K562 (cell line): ENCODE measurements at regions not wholly inside any gene's neighbourhood (a gene's known extent, or its start where the extent isn't known, plus 50 kb on each side); places are given as distances from the start of the nearest gene placed in this dataset.

Experiments
- ZSCAN32 ChIP-seq: fragments of 450-650 bp; formaldehyde crosslinking; IDR thresholded peaks from 2 replicates; pipeline ENCODE4 v1.4.0; 2020; ENCODE audit warnings: mild to moderate bottlenecking, moderate library complexity
- TF ChIP-seq, protein P1 (sequence below), 2 experiments: fragments of 450-650 bp in 1 of 2; sonication (generic) in 1 of 2; formaldehyde crosslinking in 1 of 2; IDR thresholded peaks; 2 replicates each; pipeline versions ENCODE4 v1.7.1 to v1.9.0; 2016 to 2022; ENCODE audit warnings: inconsistent platforms in 1 of 2, mild to moderate bottlenecking in 1 of 2, missing genetic modification reagents in 1 of 2
- TF ChIP-seq, protein P2 (sequence below), 2 experiments: fragments of 450-650 bp; IDR thresholded peaks; 2 replicates each; pipeline ENCODE4 v1.6.1; 2018; ENCODE audit warnings: mild to moderate bottlenecking in 2 of 2, low read depth in 1 of 2; ENCODE audit not compliant: partially characterized antibody in 2 of 2

DNA sequence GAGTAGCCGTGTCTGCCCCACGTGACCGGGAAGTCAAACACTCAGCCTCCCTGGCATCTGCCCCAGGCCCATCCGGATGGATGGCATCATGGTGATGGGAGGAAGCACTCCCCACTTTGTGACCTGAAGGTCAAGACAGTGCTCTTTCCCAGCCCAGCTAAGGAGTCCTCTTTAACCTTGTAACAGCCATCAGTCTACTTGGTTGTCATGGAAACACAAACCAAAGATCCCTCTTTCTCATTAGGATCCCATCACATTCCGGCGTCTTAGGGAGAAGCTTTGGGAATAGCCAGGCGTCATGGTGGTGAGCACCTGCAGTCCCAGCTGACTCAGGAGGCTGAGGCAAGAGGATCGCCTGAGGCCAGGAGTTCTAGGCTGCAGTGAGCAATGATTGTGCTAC, 90.9 kb upstream of the FOXC1 start (continued):
- TF ChIP-seq, protein P1, sequence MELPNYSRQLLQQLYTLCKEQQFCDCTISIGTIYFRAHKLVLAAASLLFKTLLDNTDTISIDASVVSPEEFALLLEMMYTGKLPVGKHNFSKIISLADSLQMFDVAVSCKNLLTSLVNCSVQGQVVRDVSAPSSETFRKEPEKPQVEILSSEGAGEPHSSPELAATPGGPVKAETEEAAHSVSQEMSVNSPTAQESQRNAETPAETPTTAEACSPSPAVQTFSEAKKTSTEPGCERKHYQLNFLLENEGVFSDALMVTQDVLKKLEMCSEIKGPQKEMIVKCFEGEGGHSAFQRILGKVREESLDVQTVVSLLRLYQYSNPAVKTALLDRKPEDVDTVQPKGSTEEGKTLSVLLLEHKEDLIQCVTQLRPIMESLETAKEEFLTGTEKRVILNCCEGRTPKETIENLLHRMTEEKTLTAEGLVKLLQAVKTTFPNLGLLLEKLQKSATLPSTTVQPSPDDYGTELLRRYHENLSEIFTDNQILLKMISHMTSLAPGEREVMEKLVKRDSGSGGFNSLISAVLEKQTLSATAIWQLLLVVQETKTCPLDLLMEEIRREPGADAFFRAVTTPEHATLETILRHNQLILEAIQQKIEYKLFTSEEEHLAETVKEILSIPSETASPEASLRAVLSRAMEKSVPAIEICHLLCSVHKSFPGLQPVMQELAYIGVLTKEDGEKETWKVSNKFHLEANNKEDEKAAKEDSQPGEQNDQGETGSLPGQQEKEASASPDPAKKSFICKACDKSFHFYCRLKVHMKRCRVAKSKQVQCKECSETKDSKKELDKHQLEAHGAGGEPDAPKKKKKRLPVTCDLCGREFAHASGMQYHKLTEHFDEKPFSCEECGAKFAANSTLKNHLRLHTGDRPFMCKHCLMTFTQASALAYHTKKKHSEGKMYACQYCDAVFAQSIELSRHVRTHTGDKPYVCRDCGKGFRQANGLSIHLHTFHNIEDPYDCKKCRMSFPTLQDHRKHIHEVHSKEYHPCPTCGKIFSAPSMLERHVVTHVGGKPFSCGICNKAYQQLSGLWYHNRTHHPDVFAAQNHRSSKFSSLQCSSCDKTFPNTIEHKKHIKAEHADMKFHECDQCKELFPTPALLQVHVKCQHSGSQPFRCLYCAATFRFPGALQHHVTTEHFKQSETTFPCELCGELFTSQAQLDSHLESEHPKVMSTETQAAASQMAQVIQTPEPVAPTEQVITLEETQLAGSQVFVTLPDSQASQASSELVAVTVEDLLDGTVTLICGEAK (IDR thresholded peaks at IDR 0.05) = no peak
- TF ChIP-seq, protein P1 (CRISPR knock-in tag; IDR thresholded peaks at IDR 0.05) = no peak
- no peak for TF ChIP-seq ZSCAN32 (CRISPR knock-in tag)
- TF ChIP-seq, protein P2, sequence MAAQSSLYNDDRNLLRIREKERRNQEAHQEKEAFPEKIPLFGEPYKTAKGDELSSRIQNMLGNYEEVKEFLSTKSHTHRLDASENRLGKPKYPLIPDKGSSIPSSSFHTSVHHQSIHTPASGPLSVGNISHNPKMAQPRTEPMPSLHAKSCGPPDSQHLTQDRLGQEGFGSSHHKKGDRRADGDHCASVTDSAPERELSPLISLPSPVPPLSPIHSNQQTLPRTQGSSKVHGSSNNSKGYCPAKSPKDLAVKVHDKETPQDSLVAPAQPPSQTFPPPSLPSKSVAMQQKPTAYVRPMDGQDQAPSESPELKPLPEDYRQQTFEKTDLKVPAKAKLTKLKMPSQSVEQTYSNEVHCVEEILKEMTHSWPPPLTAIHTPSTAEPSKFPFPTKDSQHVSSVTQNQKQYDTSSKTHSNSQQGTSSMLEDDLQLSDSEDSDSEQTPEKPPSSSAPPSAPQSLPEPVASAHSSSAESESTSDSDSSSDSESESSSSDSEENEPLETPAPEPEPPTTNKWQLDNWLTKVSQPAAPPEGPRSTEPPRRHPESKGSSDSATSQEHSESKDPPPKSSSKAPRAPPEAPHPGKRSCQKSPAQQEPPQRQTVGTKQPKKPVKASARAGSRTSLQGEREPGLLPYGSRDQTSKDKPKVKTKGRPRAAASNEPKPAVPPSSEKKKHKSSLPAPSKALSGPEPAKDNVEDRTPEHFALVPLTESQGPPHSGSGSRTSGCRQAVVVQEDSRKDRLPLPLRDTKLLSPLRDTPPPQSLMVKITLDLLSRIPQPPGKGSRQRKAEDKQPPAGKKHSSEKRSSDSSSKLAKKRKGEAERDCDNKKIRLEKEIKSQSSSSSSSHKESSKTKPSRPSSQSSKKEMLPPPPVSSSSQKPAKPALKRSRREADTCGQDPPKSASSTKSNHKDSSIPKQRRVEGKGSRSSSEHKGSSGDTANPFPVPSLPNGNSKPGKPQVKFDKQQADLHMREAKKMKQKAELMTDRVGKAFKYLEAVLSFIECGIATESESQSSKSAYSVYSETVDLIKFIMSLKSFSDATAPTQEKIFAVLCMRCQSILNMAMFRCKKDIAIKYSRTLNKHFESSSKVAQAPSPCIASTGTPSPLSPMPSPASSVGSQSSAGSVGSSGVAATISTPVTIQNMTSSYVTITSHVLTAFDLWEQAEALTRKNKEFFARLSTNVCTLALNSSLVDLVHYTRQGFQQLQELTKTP (IDR thresholded peaks at IDR 0.05; ENCODE audit: low read depth in 1 of 2, partially characterized antibody in 2 of 2) = no peak
